GM19328 (cell line): ENCODE measurements at regions not wholly inside any gene's neighbourhood (a gene's known extent, or its start where the extent isn't known, plus 50 kb on each side); places are given as distances from the start of the nearest gene placed in this dataset.

Experiments used
- ATAC-seq: cut with Tn5 transposase; IDR thresholded peaks from one replicate; pipeline ENCODE4 v1.9.1; 2021; ENCODE audit warnings: mild to moderate bottlenecking, moderate library complexity; ENCODE audit not compliant: unreplicated experiment

GRCh38 chr16:65445313-65446260 lies 323.7 kb upstream of the CDH11 start:
- no peak for ATAC-seq

- ATAC-seq, result no peak
Observed at GRCh38 chr16:65441501-65441900, 319.6 kb upstream of the CDH11 start.

GRCh38 chr16:65429504-65430181 lies 307.8 kb upstream of the CDH11 start:
- ATAC-seq, result no peak

GRCh38 chr16:65426484-65426883 lies 304.6 kb upstream of the CDH11 start:
- no peak for ATAC-seq

GRCh38 chr16:65422934-65423333 lies 301.1 kb upstream of the CDH11 start:
- ATAC-seq, result no peak

- no peak for ATAC-seq
Observed at GRCh38 chr16:65421596-65421995, 299.7 kb upstream of the CDH11 start.

GRCh38 chr16:65418435-65418834 lies 296.6 kb upstream of the CDH11 start:
- ATAC-seq, result no peak

GRCh38 chr16:65415460-65415859 lies 293.6 kb upstream of the CDH11 start:
- ATAC-seq, result no peak

- ATAC-seq, result no peak
Observed at GRCh38 chr16:65414284-65414984, 292.6 kb upstream of the CDH11 start.

- no peak for ATAC-seq
Observed at GRCh38 chr16:65413861-65414260, 292.0 kb upstream of the CDH11 start.

- ATAC-seq, result no peak
Observed at GRCh38 chr16:65410801-65411200, 288.9 kb upstream of the CDH11 start.

GRCh38 chr16:65409510-65409909 lies 287.6 kb upstream of the CDH11 start:
- ATAC-seq, result no peak

GRCh38 chr16:65406933-65407332 lies 285.1 kb upstream of the CDH11 start:
- no peak for ATAC-seq

GRCh38 chr16:65406116-65406515 lies 284.3 kb upstream of the CDH11 start:
- no peak for ATAC-seq

GRCh38 chr16:65394281-65394680 lies 272.4 kb upstream of the CDH11 start:
- ATAC-seq, result no peak

- ATAC-seq, result no peak
Observed at GRCh38 chr16:65392806-65393565, 271.1 kb upstream of the CDH11 start.

GRCh38 chr16:65388592-65388991 lies 266.7 kb upstream of the CDH11 start:
- no peak for ATAC-seq

GRCh38 chr16:65386672-65387071 lies 264.8 kb upstream of the CDH11 start:
- ATAC-seq, result no peak

- no peak for ATAC-seq
Observed at GRCh38 chr16:65384441-65384840, 262.6 kb upstream of the CDH11 start.

GRCh38 chr16:65377195-65377594 lies 255.3 kb upstream of the CDH11 start:
- ATAC-seq, result no peak

GRCh38 chr16:65376601-65377000 lies 254.7 kb upstream of the CDH11 start:
- ATAC-seq, result no peak
